ENCODE measurements at regions not wholly inside any gene's neighbourhood (a gene's known extent, or its start where the extent isn't known, plus 50 kb on each side); places are given as distances from the start of the nearest gene placed in this dataset.

- Histone ChIP-seq H4K20me1 (ENCODE audit: insufficient read depth, low read length) (no peaks in the 10 kb centered on the region), H2AFZ (replicated peaks; ENCODE audit: low read length, poor library complexity) (no peak overlapping the region), H3K14ac (replicated peaks; ENCODE audit: low read depth, low read length) (no peak overlapping the region), H3K9me1 (ENCODE audit: insufficient read depth, low read length) (no peaks in the 10 kb centered on the region), H3K9me3 (ENCODE audit: control insufficient read depth, insufficient read depth, low read length) (peaks cover 12% of the 10 kb centered on the region), H2BK15ac (ENCODE audit: low read depth, low read length) (no peak overlapping the region), H3K4me2 (ENCODE audit: low read depth, low read length) (no peak overlapping the region), H4K91ac (ENCODE audit: insufficient read depth, low read depth, low read length) (no peak overlapping the region), H3K4me1 (ENCODE audit: control insufficient read depth, insufficient read depth, low read length) (no peaks in the 10 kb centered on the region), H2AK5ac (ENCODE audit: low read depth, low read length) (no peak overlapping the region), H2BK5ac (ENCODE audit: low read depth, low read length, poor library complexity, severe bottlenecking) (no peak overlapping the region), H3K4me3 (ENCODE audit: insufficient read depth, low read depth, low read length) (no peak overlapping the region), H4K8ac (ENCODE audit: low read depth in 2 of 2, low read length in 2 of 2) (no peak overlapping the region), H3K18ac (ENCODE audit: low read depth, low read length) (no peak overlapping the region), H2BK20ac (ENCODE audit: low read depth, low read length) (no peak overlapping the region), H3K27me3 (ENCODE audit: control insufficient read depth, insufficient read depth, low read length) (no peaks in the 10 kb centered on the region), H3K27ac (ENCODE audit: insufficient read depth, low read length) (no peak overlapping the region), H2BK120ac (ENCODE audit: low read depth, low read length) (no peak overlapping the region), H4K5ac (ENCODE audit: low read depth, low read length) (no peak overlapping the region), H3K23ac (ENCODE audit: low read depth, low read length) (no peak overlapping the region), H3K36me3 (ENCODE audit: control insufficient read depth, insufficient read depth, low read length) (no peaks in the 10 kb centered on the region), H2AK9ac (replicated peaks; ENCODE audit: low read depth, low read length, poor library complexity) (no peak overlapping the region), H3K79me1 (ENCODE audit: low read depth in 1 of 2, low read length in 2 of 2) (no peaks in the 10 kb centered on the region), H3K4ac (ENCODE audit: low read depth, low read length) (no peak overlapping the region), H3K56ac (ENCODE audit: extremely low read depth, insufficient read depth, low read length) (no peak overlapping the region), H3K9ac (ENCODE audit: low read depth, low read length) (no peak overlapping the region)
- ATAC-seq (ENCODE audit: low read depth) (no peak), DNase-seq (no peak)
- no TSS peak for BruUV-seq (replicated peaks)
- ChIA-PET POLR2A (ENCODE audit: unreplicated experiment) (interaction anchor here (0.7 kb wide), 1 partner anchor 258 kb away, joined by 4 read pairs; no protein-coding TSS in a partner anchor), CTCF (no interaction called here)
- TF ChIP-seq ELK1 (IDR thresholded peaks at IDR 0.05; ENCODE audit: borderline replicate concordance, low read depth, low read length) (no peak), USF2 (IDR thresholded peaks at IDR 0.05; ENCODE audit: low read depth, low read length) (no peak)
- dilution Hi-C loops (cut with HindIII; ENCODE audit: low sequenced_read_pairs, unreplicated experiment), result no loop called here
- in situ Hi-C loops (cut with MboI; ENCODE audit: low sequenced_read_pairs), result no loop called here
- intact Hi-C loops (cut with micrococcal nuclease), result no loop called here
Measured at GRCh38 chr6:10154251-10154650, 260.6 kb downstream of the TFAP2A start.
